Neural progenitor cell (in vitro differentiated cells): ENCODE measurements at regions not wholly inside any gene's neighbourhood (a gene's known extent, or its start where the extent isn't known, plus 50 kb on each side); places are given as distances from the start of the nearest gene placed in this dataset.

ENCODE experiments used
- CTCF ChIP-seq: fragments of 200-600 bp; sonication (generic); IDR thresholded peaks from 2 replicates; pipeline ENCODE4 v1.5.1; 2017; ENCODE audit warnings: antibody characterized with exemption, mild to moderate bottlenecking
- EZH2phosphoT487 ChIP-seq: fragments of 200-600 bp; sonication (generic); IDR thresholded peaks from 2 replicates; pipeline ENCODE4 v1.6.1; 2017; ENCODE audit warnings: antibody characterized with exemption

- TF ChIP-seq CTCF (no peak), EZH2phosphoT487 (no peak)
These were observed 500.2 kb downstream of the CDH9 start for GRCh38 chr5:26538226-26538625.
